ENCODE measurements at regions not wholly inside any gene's neighbourhood (a gene's known extent, or its start where the extent isn't known, plus 50 kb on each side); places are given as distances from the start of the nearest gene placed in this dataset.

DNA sequence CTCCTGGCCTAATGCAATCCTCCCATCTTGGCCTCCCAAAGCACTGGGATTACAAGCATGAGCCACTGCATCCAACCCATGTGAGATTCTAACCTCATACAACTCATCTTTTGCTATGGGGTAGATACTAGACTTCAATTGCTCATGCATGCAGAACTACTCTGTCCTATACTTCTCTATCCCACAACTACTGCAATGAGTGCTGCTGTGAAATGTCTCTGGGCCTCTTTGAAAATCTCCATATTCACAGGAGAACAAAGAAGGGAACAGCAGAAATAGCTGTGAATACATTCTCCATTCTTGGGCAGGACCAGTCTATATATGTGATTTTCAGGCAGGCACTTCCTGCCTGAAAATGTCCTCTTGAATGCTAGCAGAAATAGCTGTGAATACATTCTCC is 220.7 kb upstream of the GRIP1 start:
- ATAC-seq (no peak), DNase-seq (no peak)
- intact Hi-C loops (cut with DNase I), result no loop called here

DNA sequence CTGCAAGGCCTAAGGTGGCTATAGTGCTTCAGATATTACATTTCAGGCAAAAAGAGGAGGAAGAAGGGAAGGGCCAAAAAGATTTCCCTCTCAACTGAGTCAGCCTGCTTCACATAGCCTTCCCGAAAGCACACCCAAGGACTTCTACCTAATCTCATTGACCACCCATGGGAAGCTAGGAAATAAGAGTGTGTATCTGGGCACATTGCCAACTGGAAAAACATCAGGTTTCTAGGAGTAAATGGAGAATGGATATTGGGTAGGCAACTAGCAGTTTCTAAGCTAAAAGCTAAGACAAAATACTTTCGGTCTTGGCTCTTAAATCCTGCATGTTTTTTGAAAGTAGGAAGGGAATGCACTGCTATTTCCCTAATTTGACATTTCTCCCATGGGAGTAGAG is 221.7 kb upstream of the GRIP1 start:
- DNase-seq (no peak), ATAC-seq (peak in 1 of 2 donors; percentile 65)
- intact Hi-C loops (cut with DNase I), result no loop called here

DNA sequence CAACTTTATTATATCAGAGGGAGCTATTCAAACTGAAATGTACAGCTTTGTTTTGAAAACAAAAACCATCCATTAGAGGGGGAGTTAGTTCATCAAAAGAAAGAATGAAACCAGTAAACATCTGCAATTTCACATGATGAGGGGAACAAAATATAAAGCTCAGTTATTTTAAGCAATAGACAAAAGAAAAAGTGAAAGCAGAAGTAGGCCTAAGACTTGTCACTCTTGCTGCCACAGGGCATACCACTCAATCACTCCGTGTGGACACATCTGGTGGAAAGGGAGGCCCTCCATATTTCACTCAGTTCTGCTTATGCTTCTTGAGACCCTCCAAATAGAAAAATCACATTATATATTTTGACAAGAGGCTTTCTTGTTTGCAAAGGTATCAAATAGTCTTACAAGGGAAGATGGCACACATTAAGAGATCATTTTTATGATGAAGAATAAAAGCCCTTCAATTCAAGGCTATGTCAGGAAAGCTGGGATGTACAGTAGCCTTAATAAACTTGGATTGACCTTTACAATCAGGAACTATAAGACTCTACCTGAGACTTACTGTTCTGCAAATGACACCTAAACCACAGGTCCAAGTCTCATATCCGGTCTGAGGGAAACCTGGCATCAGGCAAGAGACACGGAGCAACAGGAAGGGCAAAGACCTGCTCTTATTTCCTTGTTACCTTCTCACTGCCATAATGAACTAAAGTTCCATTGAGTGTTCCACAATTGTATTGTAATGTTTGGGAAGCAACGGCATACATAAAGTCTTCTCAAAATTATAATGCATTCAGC is 222.5 kb upstream of the GRIP1 start:
- intact Hi-C loops (cut with DNase I), result no loop called here
- DNase-seq (no peak), ATAC-seq (no peak)

DNA sequence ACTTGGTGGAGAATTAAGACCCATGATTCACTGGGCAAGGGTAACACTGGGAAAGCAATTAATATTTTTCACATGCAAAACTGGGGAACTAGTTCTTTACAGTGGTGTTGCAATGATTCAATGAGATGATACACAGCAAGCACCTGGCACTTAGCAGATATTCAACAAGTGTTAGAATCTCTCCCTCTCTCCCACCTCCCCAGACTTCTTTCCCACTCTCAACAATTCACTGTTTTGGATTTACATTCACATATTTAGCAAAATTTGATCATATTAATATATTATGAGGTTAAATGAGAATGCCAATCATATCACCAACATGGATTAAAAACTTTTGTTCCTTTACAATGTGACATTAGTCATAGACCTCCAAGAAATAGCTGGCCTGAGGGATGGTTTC is 223.1 kb upstream of the GRIP1 start:
- ATAC-seq (no peak), DNase-seq (no peak)
- intact Hi-C loops (cut with DNase I), result no loop called here

DNA sequence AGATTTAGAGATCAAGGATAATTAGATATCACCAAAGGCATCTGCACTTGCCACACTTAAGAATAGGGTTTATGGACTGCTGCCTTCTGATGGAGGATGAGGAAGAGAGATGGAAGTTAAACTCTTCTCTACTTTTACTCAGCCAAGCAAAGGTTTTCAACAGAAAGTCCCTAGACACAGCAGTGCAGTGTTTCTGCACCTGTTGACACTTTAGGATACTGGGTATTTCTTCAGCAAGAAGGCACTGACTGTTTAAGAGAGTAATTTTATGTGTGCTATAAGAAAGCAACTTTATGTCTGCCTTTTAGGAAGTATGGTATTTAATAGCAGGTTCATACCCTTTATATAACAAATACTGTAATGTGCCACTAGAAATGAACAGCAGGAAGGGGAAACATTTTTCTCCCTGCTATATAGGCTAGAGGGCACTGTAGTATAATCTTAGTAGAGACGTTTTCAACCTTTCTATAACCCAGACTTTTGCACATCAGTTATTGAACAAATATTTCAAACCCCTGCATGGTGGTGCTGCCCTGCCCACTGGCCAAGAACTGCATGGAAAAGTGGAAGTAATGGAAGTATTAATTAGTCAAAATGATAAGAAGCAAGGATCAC is 225.0 kb upstream of the GRIP1 start:
- ATAC-seq, result no peak
- DNase-seq, result no peak
- intact Hi-C loops (cut with DNase I), result no loop called here

DNA sequence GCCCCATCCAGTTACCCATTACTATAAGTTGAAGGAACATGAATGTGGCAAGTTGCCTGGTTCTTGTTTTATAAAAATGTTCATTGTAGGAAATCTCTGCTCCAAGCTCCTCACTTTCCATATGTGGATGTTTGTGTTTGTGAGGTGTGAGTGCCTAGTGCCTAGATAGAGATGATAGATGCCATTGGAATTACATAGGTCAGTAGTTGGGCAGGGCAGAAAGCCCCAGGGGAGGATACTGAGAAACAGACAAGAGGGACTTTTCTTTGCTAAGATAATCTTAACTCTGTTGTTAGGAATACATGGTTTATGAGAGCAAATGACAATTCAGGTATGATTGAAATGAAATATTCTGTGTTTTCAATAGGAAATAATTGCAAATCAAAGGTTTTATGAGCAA is 226.3 kb upstream of the GRIP1 start:
- intact Hi-C loops (cut with DNase I), result no loop called here
- ATAC-seq (no peak), DNase-seq (no peak)

DNA sequence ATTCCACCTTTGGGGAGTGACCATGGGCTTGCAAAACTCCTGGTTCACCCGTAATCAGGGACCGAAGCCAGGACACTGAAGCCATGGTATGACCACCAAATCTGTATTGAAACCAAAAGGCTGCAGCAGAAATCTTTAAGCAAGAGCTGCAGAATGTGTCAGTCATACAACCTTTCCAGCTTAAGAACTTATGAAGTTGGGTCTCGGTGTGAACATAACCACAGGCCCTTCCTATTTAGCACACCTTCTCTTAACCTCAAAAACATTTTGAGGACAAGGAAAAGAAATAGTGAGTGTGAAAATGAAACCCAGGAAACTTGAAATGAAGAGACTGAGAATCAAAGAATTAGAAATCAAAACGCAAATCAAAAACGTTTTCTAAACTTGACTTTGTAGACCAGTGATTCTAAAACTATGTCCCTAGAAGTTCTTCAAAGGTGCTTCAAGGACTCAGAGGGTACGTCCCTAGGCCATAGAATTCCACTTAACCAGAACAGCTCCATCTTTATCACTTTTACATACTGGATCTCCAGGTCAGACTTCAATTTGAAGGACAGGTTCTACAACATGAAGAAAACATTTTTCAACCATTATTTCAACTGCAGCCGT is 231.6 kb upstream of the GRIP1 start:
- ATAC-seq (no peak), DNase-seq (no peak)
- intact Hi-C loops (cut with DNase I), result loop anchor here in 1 of 2 donors (10.0 kb wide), 1 partner anchor 314 kb away; no protein-coding TSS in a partner anchor

DNA sequence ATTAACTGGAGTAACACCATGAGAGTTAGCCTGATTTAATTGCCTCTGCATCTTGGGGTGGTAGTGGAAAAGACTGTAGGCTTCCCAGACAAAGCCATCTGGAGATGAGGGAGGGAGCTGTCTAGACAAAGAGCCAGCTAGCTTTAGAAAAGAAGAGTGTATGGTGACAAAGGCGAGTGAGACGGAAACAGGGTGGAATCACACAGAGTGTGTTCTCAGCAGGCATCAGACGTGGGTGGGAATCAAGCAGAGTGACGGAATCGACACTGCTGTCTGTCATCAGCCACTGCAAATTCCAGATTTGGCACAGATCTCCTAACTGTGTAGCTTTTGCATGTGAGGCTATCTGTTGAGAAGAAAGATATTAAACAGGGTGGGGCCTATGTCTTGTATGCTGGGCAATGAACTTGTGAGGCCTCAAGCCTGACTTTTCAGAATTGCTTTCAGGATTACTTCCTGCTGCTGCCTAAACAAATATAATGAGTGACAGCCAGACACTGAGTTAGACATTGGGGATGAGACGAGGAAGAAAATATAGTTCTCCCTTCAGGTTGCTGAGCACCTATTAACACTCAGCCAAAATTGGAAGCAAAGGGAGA is 236.5 kb upstream of the GRIP1 start:
- ATAC-seq, result peak; percentile 79 to 94
- DNase-seq, result peak; percentile 19
- intact Hi-C loops (cut with DNase I), result loop anchor here in 1 of 2 donors (10.0 kb wide), 1 partner anchor 309 kb away; no protein-coding TSS in a partner anchor

DNA sequence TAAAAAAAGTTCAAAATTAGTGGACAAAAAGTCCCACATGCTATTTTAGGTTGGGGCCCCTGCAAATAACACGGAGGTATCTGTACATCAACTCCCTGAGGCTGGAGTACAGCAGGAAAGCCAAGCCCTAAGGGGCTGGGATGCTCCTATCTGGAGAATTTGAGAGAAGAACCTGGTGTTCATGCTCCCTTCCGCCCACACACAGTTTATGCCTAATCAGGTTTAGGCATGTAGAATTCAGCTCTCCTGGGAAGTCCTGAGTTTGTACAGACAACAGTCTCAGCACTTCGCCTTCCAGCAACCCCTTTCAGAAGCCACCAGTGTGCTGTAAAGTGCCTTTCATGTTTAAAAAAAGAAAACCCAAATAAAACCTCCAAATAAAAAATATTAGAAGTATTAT is 237.3 kb upstream of the GRIP1 start:
- DNase-seq (no peak), ATAC-seq (no peak)
- intact Hi-C loops (cut with DNase I), result loop anchor here in 1 of 2 donors (10.0 kb wide), 1 partner anchor 309 kb away; no protein-coding TSS in a partner anchor

DNA sequence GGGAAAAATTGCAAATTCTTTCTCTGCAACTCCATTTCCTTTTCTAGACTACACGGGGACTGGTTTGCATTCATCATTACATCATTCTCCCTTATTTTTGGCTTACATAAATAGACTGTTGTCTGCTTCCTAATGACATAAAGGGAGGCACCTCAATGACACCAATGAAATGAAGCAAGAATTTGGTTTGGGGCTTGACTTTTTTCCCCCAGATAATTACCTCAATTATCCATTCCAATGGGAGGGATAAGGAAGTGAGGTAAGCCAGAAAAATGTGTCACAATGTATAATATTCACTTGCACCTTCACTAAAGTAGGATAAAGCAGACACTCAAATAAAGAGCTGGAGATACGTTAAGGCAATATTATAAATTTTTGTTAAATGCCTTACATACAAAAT is 240.6 kb upstream of the GRIP1 start:
- no peak for DNase-seq
- intact Hi-C loops (cut with DNase I), result loop anchor here in 1 of 2 donors (10.0 kb wide), 1 partner anchor 305 kb away; no protein-coding TSS in a partner anchor
- ATAC-seq, result no peak

DNA sequence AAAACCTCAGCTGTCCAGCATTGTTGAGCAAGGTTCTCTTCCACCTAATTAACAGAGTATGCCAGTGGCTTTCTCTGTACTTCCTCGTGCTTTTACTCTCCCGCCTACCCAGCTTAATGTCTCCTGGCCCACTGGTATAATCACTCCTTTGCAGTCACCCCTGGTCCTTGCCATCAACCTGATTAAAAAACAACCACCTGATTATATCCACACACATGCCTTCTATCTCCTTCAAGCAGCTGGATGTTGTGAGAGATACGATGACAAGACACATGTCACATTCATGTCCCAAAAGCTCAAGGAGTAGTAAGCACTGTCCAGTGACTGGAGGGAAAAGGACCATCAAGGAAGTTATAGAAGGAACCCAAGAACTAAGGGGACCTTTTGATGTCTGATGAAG is 241.3 kb upstream of the GRIP1 start:
- DNase-seq, result no peak
- ATAC-seq, result no peak
- intact Hi-C loops (cut with DNase I), result no loop called here

DNA sequence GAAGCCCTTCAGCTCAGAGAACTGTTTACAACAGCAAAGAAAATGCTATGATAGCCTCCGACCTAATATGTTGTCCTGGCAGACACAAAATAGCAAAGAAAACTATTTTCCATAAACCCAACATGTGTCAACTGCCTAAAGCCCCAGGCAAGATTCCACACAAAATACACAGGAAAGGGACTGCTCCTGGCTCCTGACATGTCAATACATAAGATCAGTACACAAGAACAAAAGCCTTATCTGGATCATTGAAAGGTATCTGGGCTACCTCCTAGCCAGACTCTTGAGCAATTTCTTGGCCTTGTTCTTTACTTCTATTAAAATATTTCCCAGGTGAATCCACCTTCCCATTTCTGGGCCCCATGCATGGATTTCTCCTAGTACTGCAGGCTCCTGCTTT is 242.3 kb upstream of the GRIP1 start:
- intact Hi-C loops (cut with DNase I), result no loop called here
- no peak for DNase-seq
- no peak for ATAC-seq

DNA sequence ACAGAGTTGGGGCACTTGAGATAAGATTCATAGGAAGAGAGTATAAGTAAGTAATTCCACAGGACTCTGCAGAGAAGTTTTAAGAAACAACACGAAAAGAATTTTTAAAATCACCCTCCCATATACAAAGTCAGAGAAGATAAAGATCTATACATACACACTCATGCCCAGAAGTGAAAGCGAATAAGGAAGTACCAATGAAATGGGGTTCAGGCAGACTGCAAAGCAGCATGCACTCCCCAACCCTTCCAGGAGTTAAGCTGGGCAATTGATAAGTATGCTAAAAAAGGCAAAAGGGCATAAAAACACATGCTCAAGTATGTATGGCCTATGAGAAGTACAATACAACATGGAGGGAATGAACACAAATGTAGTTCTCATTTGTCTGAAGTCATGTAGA is 246.2 kb upstream of the GRIP1 start:
- intact Hi-C loops (cut with DNase I), result no loop called here
- DNase-seq (no peak), ATAC-seq (no peak)

DNA sequence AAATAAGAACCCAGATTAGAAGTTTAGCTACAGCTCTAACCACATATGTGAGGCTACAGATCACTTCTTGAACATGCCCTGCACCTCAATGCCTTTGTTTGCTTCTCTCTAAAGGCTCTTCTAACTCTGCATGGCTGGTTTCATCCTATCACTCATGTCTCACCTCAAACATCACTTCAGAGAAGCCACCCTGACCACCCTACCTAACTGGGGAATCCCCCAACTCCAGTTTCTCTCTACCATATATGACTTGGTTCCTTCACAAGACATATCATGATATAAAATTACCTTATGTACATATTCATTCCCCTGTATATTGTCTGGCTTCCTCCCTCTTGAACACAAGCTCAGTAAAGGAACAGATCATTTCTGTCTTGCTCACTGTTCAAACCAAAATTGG is 250.2 kb upstream of the GRIP1 start:
- no peak for DNase-seq
- intact Hi-C loops (cut with DNase I), result no loop called here
- no peak for ATAC-seq

DNA sequence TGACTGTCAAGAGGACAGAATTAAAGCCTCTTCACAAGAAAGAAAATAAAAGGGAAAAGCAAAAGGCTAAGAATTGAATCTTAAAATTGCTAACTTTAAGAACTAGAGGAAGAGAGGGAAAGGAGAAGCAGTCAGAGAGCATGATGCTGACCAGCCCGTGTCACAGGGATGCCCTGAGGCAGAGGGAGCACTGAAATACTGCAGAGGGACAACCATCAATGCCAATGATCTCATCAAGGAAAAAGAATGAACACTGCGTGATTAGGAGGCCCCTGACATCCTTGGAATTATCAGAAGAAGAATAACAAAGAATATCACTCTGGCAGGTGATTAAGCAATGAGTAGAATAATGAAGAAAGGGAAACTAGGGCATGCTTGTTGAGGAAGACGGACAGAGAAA is 252.2 kb upstream of the GRIP1 start:
- intact Hi-C loops (cut with DNase I), result no loop called here
- ATAC-seq, result no peak
- DNase-seq, result no peak

DNA sequence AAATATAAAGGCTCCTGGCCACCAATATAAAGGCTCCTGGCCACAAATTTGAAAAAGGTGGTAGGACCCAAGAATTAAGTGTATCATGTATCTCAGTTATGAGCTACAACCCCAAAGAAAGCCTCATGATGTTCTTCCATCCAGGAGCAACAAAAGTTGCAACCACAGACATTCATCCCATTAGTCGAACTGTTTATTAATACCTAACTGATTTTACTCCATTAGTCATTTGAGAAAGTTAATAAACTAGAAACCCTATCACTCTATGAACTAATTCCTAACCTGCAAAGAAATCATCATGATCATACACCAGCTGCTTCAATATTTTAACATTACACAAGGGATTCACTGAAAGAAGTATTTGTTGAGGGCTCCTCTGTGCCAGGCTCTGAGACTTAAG is 253.2 kb upstream of the GRIP1 start:
- intact Hi-C loops (cut with DNase I), result no loop called here
- ATAC-seq (no peak), DNase-seq (no peak)

DNA sequence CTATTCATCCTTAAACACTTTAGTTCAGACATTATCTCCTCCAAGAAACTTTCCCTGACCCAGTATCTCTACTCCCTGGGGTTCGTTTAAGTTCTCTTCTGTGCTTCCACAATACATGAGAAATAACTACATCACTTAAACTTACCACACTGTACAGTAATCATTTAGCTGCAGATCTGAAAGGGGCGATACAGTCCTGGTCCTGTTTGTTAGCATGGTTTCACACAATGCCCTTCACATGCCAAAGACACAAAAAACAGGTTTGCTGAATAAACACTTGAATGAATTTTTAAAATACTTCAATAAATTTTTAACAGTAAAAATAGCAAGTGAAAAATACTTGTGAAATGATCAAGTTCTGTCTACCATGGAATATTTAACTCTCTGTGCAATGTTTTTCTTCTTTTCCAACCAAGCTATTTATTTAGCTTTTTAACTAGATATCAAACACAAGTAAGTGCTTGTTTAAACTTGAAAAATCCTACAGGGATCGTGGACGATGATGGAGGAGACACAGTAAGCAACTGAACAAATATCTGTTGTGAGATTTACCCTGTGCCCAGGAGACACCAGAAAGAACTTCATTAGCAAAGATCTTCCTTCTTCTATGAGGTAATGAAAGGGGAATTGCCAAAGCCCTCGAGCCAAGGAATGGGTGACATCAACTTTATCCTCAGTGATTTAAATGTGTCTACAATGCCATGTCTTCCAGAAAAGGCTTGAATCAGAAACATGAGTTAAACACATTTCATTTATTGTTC is 255.6 kb upstream of the GRIP1 start:
- DNase-seq (no peak), ATAC-seq (no peak)
- intact Hi-C loops (cut with DNase I), result no loop called here

DNA sequence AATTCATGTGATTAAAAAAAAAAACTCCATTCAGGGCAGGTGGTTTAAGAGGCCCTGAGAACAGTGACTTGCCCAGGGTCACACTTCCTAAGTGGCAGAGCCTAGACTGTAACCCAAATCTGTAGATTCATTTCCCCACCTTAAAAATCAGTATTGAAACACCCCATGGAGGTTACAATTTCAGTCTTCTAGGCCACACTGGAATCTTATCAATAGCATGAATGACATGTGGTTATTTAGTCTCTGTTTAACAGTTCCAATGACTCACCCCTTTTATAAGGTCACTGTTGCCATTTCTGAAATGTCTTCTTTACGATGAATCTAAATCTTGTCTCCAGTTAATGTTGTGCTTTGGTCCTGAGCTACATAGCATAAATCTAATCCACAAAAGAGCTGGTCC is 262.3 kb upstream of the GRIP1 start:
- ATAC-seq (no peak), DNase-seq (no peak)
- intact Hi-C loops (cut with DNase I), result no loop called here

DNA sequence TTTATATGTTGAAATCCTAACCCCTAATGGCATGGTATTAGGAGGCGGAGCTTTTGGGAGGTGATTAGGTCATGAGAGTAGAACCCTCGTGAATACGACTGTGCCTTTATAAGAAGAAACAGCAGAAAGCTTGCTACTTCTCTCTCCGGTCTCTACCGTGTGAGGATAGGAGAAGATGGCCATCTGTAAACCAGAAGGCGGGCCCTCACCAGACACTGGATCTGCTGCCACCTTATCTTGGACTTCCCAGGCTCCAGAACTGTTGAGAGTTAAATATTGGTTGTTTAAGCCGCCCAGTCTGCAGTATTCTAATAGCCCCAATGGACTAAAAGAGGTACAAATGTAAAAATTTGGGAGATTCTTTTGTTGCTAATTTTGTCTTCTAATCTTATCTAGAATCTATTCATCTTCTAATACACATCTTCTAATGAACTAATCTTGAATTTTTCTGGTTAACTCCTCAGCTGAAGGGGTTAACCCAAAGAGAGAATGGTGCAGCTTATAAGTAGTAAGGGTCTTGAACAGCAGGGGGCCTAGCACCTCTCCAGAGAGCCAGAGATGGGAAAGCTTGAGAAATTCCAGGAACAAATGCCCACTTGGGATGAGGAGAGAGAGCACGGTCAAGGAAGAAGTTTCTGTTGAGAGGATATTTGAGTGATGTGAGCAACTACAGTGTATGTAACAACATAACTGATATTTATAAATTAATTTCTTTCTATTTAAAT is 264.0 kb upstream of the GRIP1 start:
- ATAC-seq, result no peak
- no peak for DNase-seq
- intact Hi-C loops (cut with DNase I), result no loop called here
